ENCODE measurements at regions not wholly inside any gene's neighbourhood (a gene's known extent, or its start where the extent isn't known, plus 50 kb on each side); places are given as distances from the start of the nearest gene placed in this dataset.

GRCh38 chr16:79842197-79842596 lies 241.7 kb upstream of the MAF start:
- Histone ChIP-seq H3K4me3 (ENCODE audit: insufficient read depth in 1 of 2, low read depth in 1 of 2, low read length in 2 of 2) (no peak overlapping the region), H3K9ac (ENCODE audit: low read length) (no peak overlapping the region), H3K27me3 (ENCODE audit: control insufficient read depth in 1 of 2, insufficient read depth in 1 of 2, low read length in 2 of 2) (no peaks in the 10 kb centered on the region), H3K4ac (ENCODE audit: low read depth in 1 of 2, low read length in 2 of 2) (no peak overlapping the region), H3K4me2 (ENCODE audit: low read length, poor library complexity, severe bottlenecking) (no peak overlapping the region), H3K4me1 (ENCODE audit: control insufficient read depth, insufficient read depth, low read depth, low read length) (no peaks in the 10 kb centered on the region), H2BK12ac (ENCODE audit: low read length in 2 of 2) (no peak overlapping the region), H3K79me1 (replicated peaks; ENCODE audit: low read length, poor library complexity, severe bottlenecking) (no peaks in the 10 kb centered on the region), H4K91ac (ENCODE audit: low read length) (no peak overlapping the region), H3K18ac (ENCODE audit: low read depth in 1 of 2, low read length in 2 of 2) (no peak overlapping the region), H2AFZ (ENCODE audit: low read depth, low read length) (no peak overlapping the region), H4K8ac (ENCODE audit: low read length) (no peak overlapping the region), H3K9me3 (ENCODE audit: control insufficient read depth, low read length) (no peaks in the 10 kb centered on the region), H3K14ac (ENCODE audit: low read length in 2 of 2) (no peak overlapping the region), H2AK5ac (ENCODE audit: low read length, severe bottlenecking) (no peak overlapping the region), H3K23ac (ENCODE audit: low read length in 2 of 2) (no peak overlapping the region), H3K27ac (ENCODE audit: low read length, poor library complexity, severe bottlenecking) (no peak overlapping the region), H3K36me3 (ENCODE audit: control insufficient read depth in 1 of 2, insufficient read depth in 2 of 2, low read depth in 1 of 2, low read length in 2 of 2) (no peaks in the 10 kb centered on the region), H2BK120ac (ENCODE audit: low read depth, low read length) (no peak overlapping the region), H2BK5ac (ENCODE audit: low read depth, low read length, poor library complexity, severe bottlenecking) (no peak overlapping the region), H2BK15ac (ENCODE audit: low read depth, poor library complexity, severe bottlenecking) (no peak overlapping the region)
- DNase-seq: no peak
- WGBS: 83% methylated on average over 7 of the region's 7 CpGs

GRCh38 chr16:79839466-79840341 lies 239.2 kb upstream of the MAF start:
- Histone ChIP-seq H2AK5ac (ENCODE audit: low read length, severe bottlenecking) (no peak overlapping the region), H3K9ac (ENCODE audit: low read length) (no peak overlapping the region), H3K9me3 (ENCODE audit: control insufficient read depth, low read length) (no peaks in the 10 kb centered on the region), H2BK120ac (ENCODE audit: low read depth, low read length) (no peak overlapping the region), H2BK15ac (ENCODE audit: low read depth, poor library complexity, severe bottlenecking) (no peak overlapping the region), H3K36me3 (ENCODE audit: control insufficient read depth in 1 of 2, insufficient read depth in 2 of 2, low read depth in 1 of 2, low read length in 2 of 2) (no peaks in the 10 kb centered on the region), H3K4me1 (ENCODE audit: control insufficient read depth, insufficient read depth, low read depth, low read length) (no peaks in the 10 kb centered on the region), H3K18ac (ENCODE audit: low read depth in 1 of 2, low read length in 2 of 2) (no peak overlapping the region), H2BK5ac (ENCODE audit: low read depth, low read length, poor library complexity, severe bottlenecking) (no peak overlapping the region), H3K27ac (ENCODE audit: low read length, poor library complexity, severe bottlenecking) (no peak overlapping the region), H3K4me3 (ENCODE audit: insufficient read depth in 1 of 2, low read depth in 1 of 2, low read length in 2 of 2) (peak overlapping the region in 1 of 2 experiments; percentile 7), H2AFZ (ENCODE audit: low read depth, low read length) (no peak overlapping the region), H3K27me3 (ENCODE audit: control insufficient read depth in 1 of 2, insufficient read depth in 1 of 2, low read length in 2 of 2) (no peaks in the 10 kb centered on the region), H3K23ac (ENCODE audit: low read length in 2 of 2) (no peak overlapping the region), H3K4ac (ENCODE audit: low read depth in 1 of 2, low read length in 2 of 2) (no peak overlapping the region), H4K91ac (ENCODE audit: low read length) (no peak overlapping the region), H3K14ac (ENCODE audit: low read length in 2 of 2) (no peak overlapping the region), H2BK12ac (ENCODE audit: low read length in 2 of 2) (no peak overlapping the region), H3K79me1 (replicated peaks; ENCODE audit: low read length, poor library complexity, severe bottlenecking) (no peaks in the 10 kb centered on the region), H3K4me2 (ENCODE audit: low read length, poor library complexity, severe bottlenecking) (no peak overlapping the region), H4K8ac (ENCODE audit: low read length) (no peak overlapping the region)
- no peak for DNase-seq
- WGBS: 87% methylated on average over 14 of the region's 14 CpGs

- H3K14ac ChIP-seq (ENCODE audit: low read length in 2 of 2): no peak overlapping the region
- H3K27me3 ChIP-seq (ENCODE audit: control insufficient read depth in 1 of 2, insufficient read depth in 1 of 2, low read length in 2 of 2): no peaks in the 10 kb centered on the region
- no peak overlapping the region for H2AFZ ChIP-seq (ENCODE audit: low read depth, low read length)
- no peak overlapping the region for H2BK12ac ChIP-seq (ENCODE audit: low read length in 2 of 2)
- H2AK5ac ChIP-seq (ENCODE audit: low read length, severe bottlenecking): no peak overlapping the region
- no peaks in the 10 kb centered on the region for H3K4me1 ChIP-seq (ENCODE audit: control insufficient read depth, insufficient read depth, low read depth, low read length)
- no peaks in the 10 kb centered on the region for H3K9me3 ChIP-seq (ENCODE audit: control insufficient read depth, low read length)
- H3K23ac ChIP-seq (ENCODE audit: low read length in 2 of 2): no peak overlapping the region
- no peaks in the 10 kb centered on the region for H3K36me3 ChIP-seq (ENCODE audit: control insufficient read depth in 1 of 2, insufficient read depth in 2 of 2, low read depth in 1 of 2, low read length in 2 of 2)
- no peak overlapping the region for H4K91ac ChIP-seq (ENCODE audit: low read length)
- H3K4ac ChIP-seq (ENCODE audit: low read depth in 1 of 2, low read length in 2 of 2): no peak overlapping the region
- H3K9ac ChIP-seq (ENCODE audit: low read length): peak overlapping the region; percentile 31
- 87% methylated on average over 13 of the region's 19 CpGs for whole genome bisulfite sequencing
- no peak overlapping the region for H3K27ac ChIP-seq (ENCODE audit: low read length, poor library complexity, severe bottlenecking)
- H2BK15ac ChIP-seq (ENCODE audit: low read depth, poor library complexity, severe bottlenecking): no peak overlapping the region
- H3K79me1 ChIP-seq (replicated peaks; ENCODE audit: low read length, poor library complexity, severe bottlenecking): no peaks in the 10 kb centered on the region
- no peak overlapping the region for H3K4me2 ChIP-seq (ENCODE audit: low read length, poor library complexity, severe bottlenecking)
- H2BK120ac ChIP-seq (ENCODE audit: low read depth, low read length): no peak overlapping the region
- peak overlapping the region in 1 of 2 experiments; percentile 27 for H3K4me3 ChIP-seq (ENCODE audit: insufficient read depth in 1 of 2, low read depth in 1 of 2, low read length in 2 of 2)
- H4K8ac ChIP-seq (ENCODE audit: low read length): no peak overlapping the region
- H2BK5ac ChIP-seq (ENCODE audit: low read depth, low read length, poor library complexity, severe bottlenecking): no peak overlapping the region
- H3K18ac ChIP-seq (ENCODE audit: low read depth in 1 of 2, low read length in 2 of 2): no peak overlapping the region
- no peak for DNase-seq
Observed at GRCh38 chr16:79838496-79839259, 238.1 kb upstream of the MAF start.

- Histone ChIP-seq H3K4me1 (ENCODE audit: control insufficient read depth, insufficient read depth, low read depth, low read length) (no peaks in the 10 kb centered on the region), H2BK5ac (ENCODE audit: low read depth, low read length, poor library complexity, severe bottlenecking) (no peak overlapping the region), H3K27me3 (ENCODE audit: control insufficient read depth in 1 of 2, insufficient read depth in 1 of 2, low read length in 2 of 2) (no peaks in the 10 kb centered on the region), H3K9ac (ENCODE audit: low read length) (no peak overlapping the region), H3K36me3 (ENCODE audit: control insufficient read depth in 1 of 2, insufficient read depth in 2 of 2, low read depth in 1 of 2, low read length in 2 of 2) (no peaks in the 10 kb centered on the region), H4K91ac (ENCODE audit: low read length) (no peak overlapping the region), H2BK15ac (ENCODE audit: low read depth, poor library complexity, severe bottlenecking) (no peak overlapping the region), H3K18ac (ENCODE audit: low read depth in 1 of 2, low read length in 2 of 2) (no peak overlapping the region), H3K79me1 (replicated peaks; ENCODE audit: low read length, poor library complexity, severe bottlenecking) (no peaks in the 10 kb centered on the region), H3K27ac (ENCODE audit: low read length, poor library complexity, severe bottlenecking) (no peak overlapping the region), H2AK5ac (ENCODE audit: low read length, severe bottlenecking) (no peak overlapping the region), H3K9me3 (ENCODE audit: control insufficient read depth, low read length) (no peaks in the 10 kb centered on the region), H3K4ac (ENCODE audit: low read depth in 1 of 2, low read length in 2 of 2) (no peak overlapping the region), H2BK120ac (ENCODE audit: low read depth, low read length) (no peak overlapping the region), H3K4me2 (ENCODE audit: low read length, poor library complexity, severe bottlenecking) (no peak overlapping the region), H3K14ac (ENCODE audit: low read length in 2 of 2) (no peak overlapping the region), H3K23ac (ENCODE audit: low read length in 2 of 2) (no peak overlapping the region), H2BK12ac (ENCODE audit: low read length in 2 of 2) (no peak overlapping the region), H4K8ac (ENCODE audit: low read length) (no peak overlapping the region), H3K4me3 (ENCODE audit: insufficient read depth in 1 of 2, low read depth in 1 of 2, low read length in 2 of 2) (no peak overlapping the region), H2AFZ (ENCODE audit: low read depth, low read length) (no peak overlapping the region)
- WGBS: no CpG with 5 or more reads among the region's 2 CpGs
- DNase-seq: no peak
Observed at GRCh38 chr16:79836144-79836543, 235.6 kb upstream of the MAF start.
